ENCODE measurements at regions not wholly inside any gene's neighbourhood (a gene's known extent, or its start where the extent isn't known, plus 50 kb on each side); places are given as distances from the start of the nearest gene placed in this dataset.

- H3K79me2 ChIP-seq (ENCODE audit: control insufficient read depth, insufficient read depth, low read length): no peaks in the 10 kb centered on the region
- H3K9me1 ChIP-seq (ENCODE audit: control insufficient read depth, insufficient read depth, low read length): no peaks in the 10 kb centered on the region
- FAIRE-seq (no peak), ATAC-seq (no peak), DNase-seq (ENCODE audit: extremely low read depth in 1 of 4, low spot score in 3 of 4) (no peak)
- in situ Hi-C loops (cut with MboI) (no loop called here), intact Hi-C loops (cut with micrococcal nuclease) (no loop called here)
- no peak overlapping the region for H3K27ac ChIP-seq (ENCODE audit: extremely low read depth, low read depth, low read length)
- no peak overlapping the region for H3K4me3 ChIP-seq
- H3K27me3 ChIP-seq (ENCODE audit: control insufficient read depth in 2 of 2, insufficient read depth in 2 of 2, low read length in 2 of 2): peaks cover 0 to 3% of the 10 kb centered on the region in 2 experiments; a peak in 1 of 5 replicates
- 21% methylated on average over 9 of the region's 9 CpGs for WGBS (ENCODE audit: insufficient coverage, low coverage, missing lambda C conversion rate)
- H3K9me3 ChIP-seq (replicated peaks; ENCODE audit: control insufficient read depth, insufficient read depth, low read depth, low read length): no peaks in the 10 kb centered on the region
- peak overlapping the region; percentile 23; the same call in 1 of the 2 replicates for H2AFZ ChIP-seq (ENCODE audit: low read depth, low read length)
- H4K20me1 ChIP-seq (replicated peaks; ENCODE audit: control insufficient read depth, insufficient read depth, low read length): no peaks in the 10 kb centered on the region
- H3K4me1 ChIP-seq (replicated peaks in 1 of 2; ENCODE audit: control insufficient read depth in 2 of 2, insufficient read depth in 2 of 2, low read length in 2 of 2): no peaks in the 10 kb centered on the region; a peak in 2 of 5 replicates
- ChIA-PET CTCF (ENCODE audit: low intra/inter-chr PET ratio) (no interaction called here), POLR2A (interaction anchor here (0.8 kb wide), 1 partner anchor 30 kb away, joined by 3 read pairs; no protein-coding TSS in a partner anchor)
- BruUV-seq (replicated peaks): no TSS peak
- no peak overlapping the region for H3K4me2 ChIP-seq (ENCODE audit: insufficient read depth, low read length)
- H3K9ac ChIP-seq (ENCODE audit: insufficient read depth in 1 of 2, low read depth in 2 of 2, low read length in 2 of 2): no peak overlapping the region
- H3K36me3 ChIP-seq (ENCODE audit: control insufficient read depth, insufficient read depth, low read length): no peaks in the 10 kb centered on the region
- TF ChIP-seq MLLT1 (IDR thresholded peaks at IDR 0.05) (no peak), ZFP36 (IDR thresholded peaks at IDR 0.05; ENCODE audit: low read depth, low read length, partially characterized antibody) (no peak), RBM14 (IDR thresholded peaks at IDR 0.05; ENCODE audit: borderline replicate concordance, insufficient read depth, low read depth, low read length) (no peak), E2F8 (IDR thresholded peaks at IDR 0.05; ENCODE audit: low read depth, partially characterized antibody) (peak; percentile 24), GATA2 (CRISPR knock-in tag; IDR thresholded peaks at IDR 0.05) (no peak), ZBTB12 (CRISPR knock-in tag; IDR thresholded peaks at IDR 0.05) (no peak), ZC3H8 (IDR thresholded peaks at IDR 0.05) (no peak), MBD2 (IDR thresholded peaks at IDR 0.05; ENCODE audit: borderline replicate concordance, low read depth) (no peak), ETV1 (tag; conservative IDR thresholded peaks at IDR 0.05; ENCODE audit: low read depth) (no peak), PYGO2 (tag; IDR thresholded peaks at IDR 0.05) (no peak), TRIM25 (IDR thresholded peaks at IDR 0.05; ENCODE audit: borderline replicate concordance) (no peak), CEBPG (CRISPR knock-in tag; IDR thresholded peaks at IDR 0.05) (no peak), CEBPG (tag; conservative IDR thresholded peaks at IDR 0.05 in 1 of 2, IDR thresholded peaks at IDR 0.05 in 1 of 2) (peak in 1 of 2 experiments; percentile 9; a peak in 1 of 4 replicates), HCFC1 (IDR thresholded peaks at IDR 0.05; ENCODE audit: low read depth, low read length) (no peak)
These were observed 153.7 kb downstream of the FGF1 start for GRCh38 chr5:142531977-142532780.

Measured in K562 (cell line).